ENCODE measurements at regions not wholly inside any gene's neighbourhood (a gene's known extent, or its start where the extent isn't known, plus 50 kb on each side); places are given as distances from the start of the nearest gene placed in this dataset.

- DNase-seq: no peak
Observed at GRCh38 chr9:16025627-16026026, 472.8 kb downstream of the CCDC171 start.

- no peak for DNase-seq
Observed at GRCh38 chr9:16026886-16027285, 474.0 kb downstream of the CCDC171 start.

DNA sequence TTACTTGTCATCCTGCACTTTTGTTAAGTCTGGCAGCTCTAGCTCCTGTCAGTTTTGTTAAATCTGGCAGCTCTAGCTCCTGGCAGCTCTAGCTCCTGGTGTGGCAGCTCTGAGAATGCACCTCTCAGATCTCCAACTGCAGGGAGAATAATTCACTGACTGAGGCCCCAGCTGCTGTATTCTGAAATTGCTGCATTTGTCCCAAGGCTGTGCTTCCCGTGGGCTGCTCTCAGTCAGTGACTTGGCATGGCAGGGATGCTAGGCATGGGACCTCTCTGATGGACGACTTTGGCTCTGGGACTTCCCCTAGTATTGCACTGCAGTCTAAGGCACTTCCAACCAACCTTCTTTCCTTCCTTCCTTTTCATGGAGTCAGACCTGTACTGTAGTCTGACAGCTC is 475.7 kb downstream of the CCDC171 start:
- no peak for DNase-seq

DNA sequence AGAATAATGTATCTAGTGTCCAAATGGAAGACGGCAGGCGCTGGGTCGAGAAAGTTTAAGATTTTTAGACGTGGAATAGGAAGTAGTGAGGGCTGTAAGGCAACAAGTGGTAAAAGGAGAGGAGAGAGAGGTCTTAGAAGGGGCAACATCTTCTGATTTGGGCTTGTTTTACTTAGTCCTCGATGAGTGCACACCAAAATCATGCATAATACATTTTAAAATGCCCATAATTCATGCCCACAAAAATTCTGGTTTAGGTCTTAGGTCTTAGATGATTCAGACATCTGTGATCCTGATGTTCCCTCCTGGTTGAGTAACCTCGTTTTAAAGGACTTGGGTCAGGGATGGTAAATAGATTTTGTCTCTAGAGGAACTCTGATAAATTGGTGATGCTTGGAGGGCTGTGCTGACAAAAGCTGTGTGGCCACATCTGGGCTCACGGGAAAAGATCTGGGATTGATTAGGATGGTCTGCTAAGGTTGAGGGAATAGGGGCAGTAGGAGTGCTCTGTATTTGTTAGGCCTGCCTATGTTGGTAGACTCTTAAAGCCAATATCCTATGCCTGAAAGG is 476.3 kb downstream of the CCDC171 start:
- no peak for DNase-seq

GRCh38 chr9:16029796-16030363 is 477.0 kb downstream of the CCDC171 start:
- no peak for DNase-seq

GRCh38 chr9:16030528-16031185 is 477.8 kb downstream of the CCDC171 start:
- peak; percentile 0 to 3 for DNase-seq

DNA sequence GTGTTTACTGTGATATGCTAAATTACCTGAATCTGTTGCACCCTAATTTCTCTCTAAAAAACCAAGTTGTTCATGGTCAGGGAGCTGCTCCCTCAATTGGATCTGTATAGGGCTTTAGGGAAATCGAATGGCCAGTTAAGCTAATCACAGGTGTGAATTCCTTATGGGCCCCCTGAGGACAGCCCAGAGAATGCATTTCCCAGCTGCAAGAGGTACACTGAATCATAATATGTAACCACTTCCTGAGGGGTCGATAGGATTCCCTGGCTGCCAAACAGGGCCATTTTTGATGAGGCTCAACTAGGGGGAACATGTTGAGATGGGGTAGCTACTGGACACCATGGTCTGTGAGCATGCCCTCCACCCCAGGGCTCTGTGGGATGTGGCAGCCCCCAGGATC is 478.6 kb downstream of the CCDC171 start:
- DNase-seq: no peak

DNA sequence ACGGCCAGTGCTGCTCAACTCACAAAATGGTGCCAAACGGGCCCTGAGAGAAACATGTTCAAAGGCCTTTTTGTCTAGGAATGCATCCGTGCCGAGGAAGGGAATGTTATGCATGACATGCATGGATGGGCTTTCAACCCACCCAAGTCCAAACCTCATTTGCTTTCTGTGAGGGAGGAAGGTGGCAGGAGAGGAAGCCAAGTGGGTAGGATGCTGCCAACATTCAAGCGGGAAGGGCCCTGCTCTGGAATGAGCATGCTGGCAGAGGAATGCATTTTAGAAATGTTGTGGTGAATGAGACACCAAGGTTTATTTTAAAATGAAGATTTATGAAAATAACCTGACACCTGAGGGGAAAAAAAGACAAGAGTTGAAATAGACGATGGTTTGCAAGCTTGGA is 479.1 kb downstream of the CCDC171 start:
- DNase-seq: no peak

GRCh38 chr9:16032799-16033198 is 480.0 kb downstream of the CCDC171 start:
- no peak for DNase-seq

GRCh38 chr9:16033253-16033652 is 480.4 kb downstream of the CCDC171 start:
- DNase-seq: no peak

DNA sequence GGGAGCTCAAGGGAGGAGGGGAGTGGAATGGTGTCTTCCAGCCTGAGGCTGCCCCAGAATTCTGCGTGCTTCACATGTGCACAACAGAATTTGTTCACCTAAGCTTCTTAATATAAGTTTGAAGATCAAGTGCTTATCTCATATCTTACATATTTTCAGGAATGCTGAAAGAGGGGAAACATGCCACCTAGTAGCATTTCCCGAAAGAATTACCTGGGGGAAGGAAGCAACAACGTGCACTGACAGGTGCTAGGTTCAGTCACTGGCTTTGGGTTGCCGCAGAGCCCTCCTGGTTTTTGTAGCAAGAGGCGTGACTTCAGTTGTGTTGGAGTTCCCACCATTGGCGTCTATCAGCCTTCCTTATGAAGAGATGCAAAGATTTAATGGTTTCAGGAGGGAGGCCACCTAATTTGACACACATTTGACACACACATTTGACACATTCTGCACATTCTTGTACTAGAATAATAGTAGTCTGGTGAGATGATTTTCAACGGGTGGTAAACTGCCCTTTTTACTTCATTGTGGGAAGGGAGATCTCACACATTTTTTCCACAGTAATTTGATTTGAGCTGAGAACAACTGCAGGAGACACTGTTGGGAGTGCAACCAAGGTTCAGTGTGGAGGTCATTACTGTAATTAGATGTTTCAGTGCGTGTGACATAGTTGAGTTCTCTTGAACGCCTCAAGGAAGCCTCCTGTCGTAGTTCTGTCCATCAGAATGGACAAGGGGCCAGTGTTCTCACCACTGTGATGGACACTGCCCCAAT is 481.3 kb downstream of the CCDC171 start:
- DNase-seq: no peak

DNA sequence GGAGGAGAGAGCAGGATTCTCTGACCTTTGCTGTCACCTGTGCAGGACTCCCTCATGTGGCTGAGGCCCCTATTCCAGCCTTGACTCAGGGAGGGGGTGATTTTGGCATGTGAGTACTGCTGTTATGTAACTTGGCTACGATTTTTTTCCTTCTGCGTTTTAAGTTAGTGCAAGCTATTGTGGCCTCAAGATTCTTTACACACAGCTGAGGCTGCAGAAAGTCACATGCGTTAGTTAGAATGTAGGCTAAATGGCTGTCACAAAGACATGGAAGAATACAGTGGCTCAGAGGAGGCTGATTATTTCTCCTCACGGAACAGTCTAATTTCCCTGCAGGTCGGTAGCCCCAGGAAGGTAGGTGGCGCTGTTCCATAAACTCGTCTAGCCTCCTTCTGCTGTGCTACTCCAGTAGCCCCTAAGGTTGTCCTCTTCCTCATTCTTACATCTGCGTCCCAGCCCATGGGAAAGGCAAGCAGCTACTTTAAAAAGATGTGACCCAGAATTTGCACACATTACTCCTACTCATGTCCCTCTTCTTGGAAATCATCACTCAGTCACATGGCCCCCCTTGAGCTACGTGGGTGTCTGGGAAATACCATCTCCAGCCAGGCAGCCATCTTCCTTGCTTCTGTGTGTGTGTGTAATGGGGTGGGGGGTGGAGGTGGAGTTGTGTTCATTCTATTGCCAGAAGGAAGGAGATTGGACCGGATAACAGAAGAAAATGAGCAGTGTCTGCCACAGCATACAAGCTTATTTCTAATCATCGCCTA is 486.6 kb downstream of the CCDC171 start:
- DNase-seq: no peak

DNA sequence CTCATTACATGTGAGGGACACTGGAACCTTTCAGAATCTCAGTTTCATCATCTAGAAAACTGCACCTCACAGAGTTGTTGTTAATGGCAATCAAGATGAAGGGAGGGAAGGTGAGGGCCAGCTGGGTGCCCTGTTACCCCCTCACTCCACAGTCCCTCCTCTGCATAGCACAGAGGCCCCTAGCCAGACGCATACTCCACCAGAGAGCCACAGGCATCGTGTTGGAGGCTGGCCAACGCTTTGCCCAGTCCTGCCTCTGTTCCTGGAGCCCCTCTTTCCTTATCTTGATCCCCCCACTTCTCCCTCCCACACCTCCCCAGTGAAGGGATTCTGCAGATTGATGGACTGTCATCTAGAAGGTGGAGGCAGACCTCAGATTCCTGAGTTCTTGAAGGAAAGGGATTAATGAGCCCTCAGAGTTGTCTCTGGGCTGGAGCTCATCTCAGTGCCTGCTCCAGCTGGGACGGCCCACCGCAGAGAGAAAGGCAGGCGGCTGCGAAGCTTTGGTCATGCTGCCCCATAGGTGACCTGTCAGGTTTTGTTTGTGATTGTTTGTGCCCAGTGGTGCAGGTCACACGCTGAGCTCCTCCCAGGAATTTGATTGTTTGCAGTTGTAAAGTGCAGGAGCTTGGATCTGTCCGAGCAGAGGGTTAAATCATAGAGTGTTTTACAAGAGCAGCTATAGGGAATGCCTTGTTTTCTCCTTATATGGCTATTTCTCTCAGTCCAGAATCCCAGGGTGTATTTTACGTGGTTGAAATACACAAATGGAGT is 487.3 kb downstream of the CCDC171 start:
- DNase-seq: no peak

DNA sequence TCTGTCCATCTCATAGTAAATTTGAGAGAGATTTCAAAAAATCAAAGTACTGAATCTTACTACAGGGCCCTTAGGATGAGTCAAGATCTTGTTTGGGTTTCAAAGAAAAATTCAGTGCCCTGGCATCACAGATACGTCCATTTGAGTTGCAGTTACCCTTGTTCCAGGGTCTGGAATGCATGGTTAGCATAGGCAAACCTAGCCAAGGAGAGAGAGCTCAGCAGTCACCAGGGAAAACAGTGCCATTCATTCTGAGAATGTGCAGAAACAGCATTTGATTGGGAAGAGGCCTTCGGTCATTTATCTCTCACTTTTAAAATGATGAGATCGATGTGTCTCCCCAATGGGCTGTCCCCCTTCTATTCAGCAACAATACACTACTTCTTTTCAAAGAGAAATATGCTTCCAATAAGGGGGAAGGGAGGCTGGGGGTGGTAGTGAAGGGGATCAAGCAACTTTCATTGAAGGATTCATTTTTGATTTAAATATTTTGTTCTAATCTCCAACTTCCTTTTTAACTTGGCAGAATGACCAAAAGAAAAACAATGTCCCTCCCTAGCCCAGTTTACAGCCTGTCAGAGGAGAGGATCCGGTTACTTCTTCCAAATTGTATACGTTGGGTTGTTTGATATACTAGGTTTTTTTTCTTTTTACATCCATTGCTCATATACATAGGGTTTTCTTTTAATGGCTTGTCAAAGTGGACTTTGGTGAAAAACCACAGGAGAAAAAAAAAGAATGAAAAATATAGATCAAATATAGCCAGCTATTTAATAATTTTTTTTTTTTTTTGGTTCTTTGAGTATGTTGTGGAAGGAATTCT is 491.1 kb downstream of the CCDC171 start:
- no peak for DNase-seq

GRCh38 chr9:16044579-16044881 is 491.7 kb downstream of the CCDC171 start:
- DNase-seq: no peak

- DNase-seq: no peak
Observed at GRCh38 chr9:16045651-16046280, 492.9 kb downstream of the CCDC171 start.

GRCh38 chr9:16046713-16047112 is 493.9 kb downstream of the CCDC171 start:
- DNase-seq: no peak

- no peak for DNase-seq
Observed at GRCh38 chr9:16048129-16048528, 495.3 kb downstream of the CCDC171 start.

DNA sequence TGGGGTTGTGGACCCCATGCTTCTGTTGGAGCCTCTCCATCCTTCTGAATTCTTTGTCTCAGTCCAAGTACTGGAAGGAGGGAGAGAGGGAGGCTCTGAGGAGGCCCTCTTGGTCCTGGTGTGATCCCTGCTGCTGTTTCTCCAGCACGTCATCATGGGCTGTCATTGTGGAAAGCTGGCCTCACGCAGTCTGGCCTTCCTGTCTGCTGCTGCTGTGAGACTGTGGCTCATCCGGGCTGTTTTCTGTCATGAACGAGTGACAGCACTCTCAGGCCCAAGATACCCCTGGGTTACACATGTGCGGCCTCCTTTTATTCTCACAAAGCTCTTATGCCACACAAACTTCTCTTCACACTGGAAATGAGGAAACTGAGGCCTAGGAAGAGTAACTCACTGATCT is 499.3 kb downstream of the CCDC171 start:
- DNase-seq: no peak

DNA sequence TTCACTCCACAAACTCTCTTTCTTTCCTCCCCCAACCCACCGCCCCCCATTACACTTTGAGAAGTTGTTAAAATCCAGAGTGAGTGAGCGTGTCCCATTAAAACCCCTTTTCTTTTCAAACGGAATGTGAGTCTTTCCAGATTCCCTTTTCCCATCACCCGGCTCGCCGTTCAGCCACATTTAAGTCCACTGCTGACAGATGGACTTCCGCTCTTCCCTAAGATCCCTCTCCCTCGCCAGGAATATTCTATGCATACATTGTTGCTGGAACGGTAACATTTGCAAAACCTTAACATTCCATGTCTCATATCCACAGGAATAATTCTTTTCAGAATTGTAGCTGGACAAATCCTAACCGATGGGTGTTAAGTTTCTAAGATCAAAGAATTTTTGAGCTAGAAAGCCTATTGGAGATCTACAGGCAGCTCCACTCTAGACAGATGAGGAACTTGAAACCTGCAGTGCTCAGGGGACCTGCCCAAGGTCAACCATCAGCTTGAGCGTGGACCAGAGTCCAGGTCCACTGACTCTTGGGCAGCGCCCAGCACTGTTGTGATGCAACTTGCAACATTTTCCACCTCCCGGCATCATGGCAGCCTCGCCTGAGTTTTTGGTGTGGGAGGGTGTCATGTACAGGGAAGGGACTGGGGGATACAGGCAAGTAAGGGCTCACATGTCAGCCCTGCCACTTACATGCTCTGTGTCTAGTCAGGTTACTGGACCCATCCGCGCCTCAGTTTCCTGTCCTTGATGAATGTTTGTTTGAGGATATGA is 500.1 kb downstream of the CCDC171 start:
- DNase-seq: no peak

Measured in activated CD4-positive, alpha-beta T cell treated with anti-CD3 and anti-CD28 coated beads, Interleukin-2, amount 50 U/mL, for 48 hours (primary cell).